ENCODE measurements at regions not wholly inside any gene's neighbourhood (a gene's known extent, or its start where the extent isn't known, plus 50 kb on each side); places are given as distances from the start of the nearest gene placed in this dataset.

- Mint-ChIP-seq H3K4me3 (no peak overlapping the region), H3K9me3 (peaks cover 2% of the 10 kb centered on the region), H3K36me3 (ENCODE audit: low read depth) (no peaks in the 10 kb centered on the region), H3K4me1 (peaks cover 50% of the 10 kb centered on the region), H3K27me3 (ENCODE audit: low read depth) (no peaks in the 10 kb centered on the region), H3K27ac (ENCODE audit: unreplicated experiment) (no peak overlapping the region)
- no peak for TF ChIP-seq CTCF (conservative IDR thresholded peaks at IDR 0.05)
- no peak for DNase-seq (ENCODE audit: low read depth, low spot score)
Observed at GRCh38 chr5:142542078-142542477, 143.8 kb downstream of the FGF1 start.

- Mint-ChIP-seq H3K9me3 (peaks cover 4% of the 10 kb centered on the region), H3K27me3 (ENCODE audit: low read depth) (no peaks in the 10 kb centered on the region), H3K27ac (ENCODE audit: unreplicated experiment) (peak overlapping the region; percentile 81), H3K4me1 (peaks cover 50% of the 10 kb centered on the region), H3K36me3 (ENCODE audit: low read depth) (peaks cover 2% of the 10 kb centered on the region), H3K4me3 (no peak overlapping the region)
- no peak for TF ChIP-seq CTCF (conservative IDR thresholded peaks at IDR 0.05)
- no peak for DNase-seq (ENCODE audit: low read depth, low spot score)
Observed at GRCh38 chr5:142540922-142541422, 144.9 kb downstream of the FGF1 start.

GRCh38 chr5:142539154-142539740 is 146.6 kb downstream of the FGF1 start:
- H3K36me3 Mint-ChIP-seq (ENCODE audit: low read depth): peaks cover 4% of the 10 kb centered on the region
- peaks cover 34% of the 10 kb centered on the region for H3K4me1 Mint-ChIP-seq
- DNase-seq (ENCODE audit: low read depth, low spot score): no peak
- peaks cover 10% of the 10 kb centered on the region for H3K9me3 Mint-ChIP-seq
- H3K4me3 Mint-ChIP-seq: no peak overlapping the region
- no peak for TF ChIP-seq CTCF (conservative IDR thresholded peaks at IDR 0.05)
- no peak overlapping the region for H3K27ac Mint-ChIP-seq (ENCODE audit: unreplicated experiment)
- no peaks in the 10 kb centered on the region for H3K27me3 Mint-ChIP-seq (ENCODE audit: low read depth)

GRCh38 chr5:142537938-142538337 is 148.0 kb downstream of the FGF1 start:
- H3K4me1 Mint-ChIP-seq: peaks cover 31% of the 10 kb centered on the region
- H3K36me3 Mint-ChIP-seq (ENCODE audit: low read depth): peaks cover 6% of the 10 kb centered on the region
- peaks cover 12% of the 10 kb centered on the region for H3K9me3 Mint-ChIP-seq
- H3K27ac Mint-ChIP-seq (ENCODE audit: unreplicated experiment): no peak overlapping the region
- H3K27me3 Mint-ChIP-seq (ENCODE audit: low read depth): no peaks in the 10 kb centered on the region
- DNase-seq (ENCODE audit: low read depth, low spot score): no peak
- H3K4me3 Mint-ChIP-seq: no peak overlapping the region
- TF ChIP-seq CTCF (conservative IDR thresholded peaks at IDR 0.05): no peak

GRCh38 chr5:142532781-142533176 is 153.1 kb downstream of the FGF1 start:
- TF ChIP-seq CTCF (conservative IDR thresholded peaks at IDR 0.05): no peak
- Mint-ChIP-seq H3K36me3 (ENCODE audit: low read depth) (peaks cover 8% of the 10 kb centered on the region), H3K27me3 (ENCODE audit: low read depth) (no peaks in the 10 kb centered on the region), H3K27ac (ENCODE audit: unreplicated experiment) (no peak overlapping the region), H3K4me3 (no peak overlapping the region), H3K4me1 (no peaks in the 10 kb centered on the region), H3K9me3 (peaks cover 12% of the 10 kb centered on the region)
- no peak for DNase-seq (ENCODE audit: low read depth, low spot score)

Measured in neural crest cell (in vitro differentiated cells).